ENCODE measurements at regions not wholly inside any gene's neighbourhood (a gene's known extent, or its start where the extent isn't known, plus 50 kb on each side); places are given as distances from the start of the nearest gene placed in this dataset.

- TF ChIP-seq CTCF (IDR thresholded peaks at IDR 0.05; ENCODE audit: control insufficient read depth, insufficient read depth, low read depth, low read length, missing control alignments), result no peak
- no peak overlapping the region for H3K4me3 ChIP-seq (ENCODE audit: control insufficient read depth, low read depth, low read length)
- no peak for DNase-seq (ENCODE audit: low read depth)
These were observed 88.3 kb upstream of the GSE1 start for GRCh38 chr16:85524630-85525419.

GRCh38 chr16:85525420-85526184, 87.5 kb upstream of the GSE1 start:
- H3K4me3 ChIP-seq (ENCODE audit: control insufficient read depth, low read depth, low read length), result no peak overlapping the region
- no peak for DNase-seq (ENCODE audit: low read depth)
- no peak for TF ChIP-seq CTCF (IDR thresholded peaks at IDR 0.05; ENCODE audit: control insufficient read depth, insufficient read depth, low read depth, low read length, missing control alignments)

- no peak for TF ChIP-seq CTCF (IDR thresholded peaks at IDR 0.05; ENCODE audit: control insufficient read depth, insufficient read depth, low read depth, low read length, missing control alignments)
- no peak overlapping the region for H3K4me3 ChIP-seq (ENCODE audit: control insufficient read depth, low read depth, low read length)
- DNase-seq (ENCODE audit: low read depth), result no peak
These were observed 86.7 kb upstream of the GSE1 start for GRCh38 chr16:85526185-85526974.

GRCh38 chr16:85527042-85527766, 85.9 kb upstream of the GSE1 start:
- TF ChIP-seq CTCF (IDR thresholded peaks at IDR 0.05; ENCODE audit: control insufficient read depth, insufficient read depth, low read depth, low read length, missing control alignments), result no peak
- DNase-seq (ENCODE audit: low read depth), result no peak
- no peak overlapping the region for H3K4me3 ChIP-seq (ENCODE audit: control insufficient read depth, low read depth, low read length)

GRCh38 chr16:85527767-85528297, 85.3 kb upstream of the GSE1 start:
- H3K4me3 ChIP-seq (ENCODE audit: control insufficient read depth, low read depth, low read length), result no peak overlapping the region
- no peak for DNase-seq (ENCODE audit: low read depth)
- TF ChIP-seq CTCF (IDR thresholded peaks at IDR 0.05; ENCODE audit: control insufficient read depth, insufficient read depth, low read depth, low read length, missing control alignments), result no peak
